AML-193 (cell line): ENCODE measurements at regions not wholly inside any gene's neighbourhood (a gene's known extent, or its start where the extent isn't known, plus 50 kb on each side); places are given as distances from the start of the nearest gene placed in this dataset.
"Not testable (repeated sequence)": the region's sequence is repeated elsewhere in the genome, so short reads cannot be mapped to it uniquely, and the experiment has no call there.

Experiments used
- DNase-seq, 2 experiments: peaks; one replicate each; lab custom pipeline; 2025; lab: John Stamatoyannopoulos, UW

DNA sequence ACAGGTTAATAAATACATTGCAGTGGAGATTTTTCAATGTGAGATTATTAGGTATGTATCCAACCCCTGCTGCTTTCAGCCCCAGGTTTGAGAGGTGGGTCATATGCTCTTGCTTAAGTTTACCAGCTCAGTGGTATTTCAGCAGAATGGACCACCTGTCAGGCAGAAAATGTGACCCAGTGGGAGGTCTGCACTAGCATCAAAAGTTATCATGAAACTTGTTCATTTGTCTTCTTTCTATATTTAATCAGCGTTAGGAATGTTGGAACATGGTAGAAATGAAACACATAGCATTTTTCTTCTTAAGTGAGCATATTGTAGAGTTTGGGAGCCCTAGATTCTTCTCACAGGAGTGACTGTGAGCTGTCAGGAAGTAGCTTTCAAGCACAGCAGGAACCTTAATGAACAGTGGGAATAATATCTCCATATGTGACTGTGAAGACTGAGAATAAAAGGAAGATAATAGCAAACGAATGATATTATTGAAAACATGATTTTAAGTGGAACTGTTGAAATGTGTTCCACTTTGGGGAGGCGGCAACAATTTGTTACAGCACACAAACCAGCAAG lies 596.9 kb upstream of the CDH6 start:
- DNase-seq = no peak

DNA sequence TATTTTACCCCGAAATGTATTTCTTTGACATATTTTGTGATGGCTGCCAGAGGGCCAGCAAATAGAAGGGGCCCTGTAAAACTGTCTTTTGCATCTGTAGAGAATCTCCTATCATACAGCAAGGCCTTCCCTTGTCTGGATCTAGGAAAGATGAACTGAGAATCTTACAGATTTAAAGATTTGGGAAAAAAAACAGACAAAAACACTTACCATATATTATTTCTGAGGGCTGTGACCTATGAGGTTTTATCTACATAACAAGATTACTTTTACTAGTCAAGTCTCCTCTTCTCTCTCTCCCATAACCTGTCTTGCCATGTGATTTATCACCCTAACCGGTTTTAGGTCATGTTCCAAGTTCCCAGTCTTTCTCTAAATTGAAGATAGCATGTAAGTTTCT lies 599.2 kb upstream of the CDH6 start:
- no peak for DNase-seq

DNA sequence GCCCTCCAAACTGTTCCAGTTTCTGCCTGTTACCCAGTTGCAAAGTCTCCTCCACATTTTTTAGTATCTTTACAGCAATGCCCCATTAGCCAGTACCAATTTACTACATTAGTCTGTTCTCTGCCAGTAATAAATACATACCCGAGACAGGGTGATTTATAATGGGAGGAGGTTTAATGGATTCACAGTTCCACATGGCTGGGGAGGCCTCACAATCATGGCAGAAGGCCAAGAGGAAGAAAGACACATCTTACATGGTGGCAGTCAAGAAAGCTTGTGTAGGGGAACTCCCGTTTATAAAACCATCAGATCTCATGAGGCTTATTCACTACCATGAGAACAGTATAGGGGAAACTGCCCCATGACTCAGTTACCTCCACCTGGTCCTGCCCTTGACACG lies 600.7 kb upstream of the CDH6 start:
- DNase-seq = no peak

DNA sequence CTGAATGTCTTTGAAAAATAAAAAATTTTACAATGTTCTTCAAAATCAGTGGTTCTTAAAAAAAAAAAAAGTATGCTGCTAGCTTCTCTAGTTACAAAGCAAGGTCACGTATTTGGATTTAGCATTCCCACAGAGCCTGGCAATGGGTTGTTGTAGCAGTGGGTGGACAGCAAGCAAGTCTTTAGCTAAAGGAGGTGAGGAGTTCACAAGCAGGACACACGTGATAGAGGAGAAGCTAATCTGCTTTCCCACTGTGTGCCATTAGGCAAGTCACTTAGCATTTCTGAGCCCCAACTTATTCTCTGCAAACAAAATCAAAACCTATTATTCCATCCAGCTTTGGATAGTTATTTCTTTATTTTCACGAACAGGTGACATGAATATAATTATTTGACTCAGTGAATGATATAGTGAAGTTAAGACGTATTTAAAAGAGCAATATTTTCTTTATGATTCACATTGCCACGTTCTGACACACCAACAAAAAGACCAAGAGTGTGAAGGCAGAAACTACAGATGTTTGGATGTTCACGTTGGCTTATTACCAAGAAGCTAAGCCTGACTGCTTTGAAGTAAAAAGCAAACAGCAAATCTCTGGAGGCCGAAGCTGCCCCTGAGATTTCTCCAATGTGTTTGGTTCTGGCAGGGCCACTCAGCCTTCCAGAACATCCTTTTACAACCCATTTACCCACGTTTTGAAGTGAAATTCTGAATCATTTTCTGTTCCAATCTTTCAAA lies 612.1 kb upstream of the CDH6 start:
- DNase-seq = no peak

DNA sequence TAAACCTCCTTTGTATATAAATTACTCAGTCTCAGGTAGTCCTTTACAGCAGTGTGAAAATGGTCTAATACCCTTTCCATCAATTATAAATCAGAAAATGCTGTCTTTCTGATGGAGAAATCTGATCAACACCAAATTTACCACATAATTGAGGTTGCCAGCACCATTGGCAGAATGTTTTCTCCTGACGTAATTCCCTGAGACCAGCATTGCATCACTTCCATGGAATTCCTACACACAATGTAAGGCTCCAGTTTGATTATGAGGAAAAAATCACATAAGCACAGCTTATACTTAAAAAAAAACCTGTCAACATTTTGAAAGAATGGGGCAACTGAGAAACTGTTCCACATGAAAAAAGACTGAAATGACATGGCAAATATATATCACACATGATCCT lies 618.7 kb upstream of the CDH6 start:
- DNase-seq = no peak

DNA sequence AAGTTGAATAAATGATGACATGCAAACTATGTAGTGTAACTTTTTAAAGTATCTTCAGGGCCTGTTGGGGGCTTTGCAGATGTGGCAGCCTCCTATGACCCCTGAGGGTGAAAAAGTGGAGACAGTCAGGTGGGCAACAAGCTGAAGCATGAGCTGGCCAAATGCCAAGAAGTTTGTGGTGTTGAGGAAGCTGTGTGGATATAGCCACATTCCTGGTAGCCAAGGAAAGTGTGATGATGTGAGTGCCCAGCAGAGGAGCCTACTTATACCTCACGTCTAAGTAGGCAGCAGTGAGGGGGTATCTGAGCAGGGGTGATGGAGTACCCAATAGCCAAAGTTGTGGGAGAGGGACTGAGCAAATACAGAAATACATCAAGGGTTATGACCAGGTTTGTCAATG lies 621.2 kb upstream of the CDH6 start:
- DNase-seq = no peak

DNA sequence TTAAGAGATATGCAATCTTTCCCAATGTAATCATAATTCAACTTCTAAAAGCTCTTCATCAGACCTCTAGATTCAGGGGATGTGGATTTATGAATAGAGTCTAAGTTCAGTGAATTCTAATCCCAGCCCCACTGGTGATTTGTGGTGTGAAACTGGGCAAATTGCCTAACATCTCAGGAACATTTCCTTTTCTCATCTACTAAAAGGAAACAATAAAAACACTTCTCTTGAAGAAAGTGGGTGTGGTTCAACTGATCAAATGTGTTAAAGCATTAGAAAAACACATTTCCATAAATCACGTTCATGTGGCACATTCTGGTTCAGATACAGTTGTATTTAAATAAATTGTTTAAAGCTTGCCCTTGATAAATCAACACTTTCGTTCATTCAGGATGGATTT lies 631.7 kb upstream of the CDH6 start:
- no peak for DNase-seq

DNA sequence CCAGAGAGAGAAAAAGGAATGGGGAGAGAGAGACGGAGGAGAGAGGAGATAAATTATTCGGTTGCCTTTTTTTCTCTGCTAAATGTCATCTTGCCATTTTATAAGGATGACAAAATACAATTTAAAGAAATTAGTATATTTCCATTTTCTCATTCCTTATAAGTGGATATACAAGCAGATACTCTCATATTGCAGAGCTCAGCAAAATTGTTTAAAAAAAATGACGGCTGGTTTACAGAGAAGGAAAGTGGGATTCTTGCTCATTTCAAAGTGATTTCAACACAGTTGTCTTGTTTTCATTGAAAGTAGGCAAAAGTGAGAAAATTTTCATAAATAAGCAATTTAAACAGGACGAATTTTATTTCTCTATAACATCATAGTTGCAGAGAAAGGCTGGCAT lies 641.9 kb upstream of the CDH6 start:
- no peak for DNase-seq

DNA sequence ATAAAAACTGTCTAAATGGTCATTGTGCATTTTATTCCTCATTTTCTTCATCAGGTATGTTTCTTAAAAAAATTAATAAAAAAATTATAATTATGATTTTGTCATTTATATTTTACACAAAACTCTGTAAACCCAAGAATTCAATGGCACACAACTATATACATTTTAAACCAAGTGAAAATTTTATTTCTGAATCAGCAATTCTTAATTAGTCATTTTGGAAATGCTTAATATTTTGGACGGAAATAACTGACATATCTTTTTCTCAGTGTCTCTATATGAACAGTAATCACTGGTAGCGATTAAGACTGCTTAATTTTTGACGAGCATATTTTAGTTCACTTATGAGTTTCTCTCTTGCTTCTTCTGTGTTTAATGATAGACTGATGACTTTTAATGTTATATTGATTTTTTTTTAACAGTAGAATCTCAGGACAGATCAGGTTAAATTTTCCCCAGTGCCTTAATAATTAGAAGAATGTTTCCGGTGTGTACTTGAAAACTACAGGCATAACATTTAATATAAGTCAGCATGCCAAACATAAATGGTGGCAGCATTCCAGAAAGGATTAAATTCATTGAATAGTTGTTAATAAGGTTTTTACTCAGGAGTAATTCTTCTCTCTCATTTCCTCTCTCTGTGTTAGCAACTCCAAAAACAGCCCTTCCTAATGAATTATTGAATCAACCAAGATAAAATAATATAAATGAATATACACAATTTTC lies 644.7 kb upstream of the CDH6 start:
- no peak for DNase-seq

DNA sequence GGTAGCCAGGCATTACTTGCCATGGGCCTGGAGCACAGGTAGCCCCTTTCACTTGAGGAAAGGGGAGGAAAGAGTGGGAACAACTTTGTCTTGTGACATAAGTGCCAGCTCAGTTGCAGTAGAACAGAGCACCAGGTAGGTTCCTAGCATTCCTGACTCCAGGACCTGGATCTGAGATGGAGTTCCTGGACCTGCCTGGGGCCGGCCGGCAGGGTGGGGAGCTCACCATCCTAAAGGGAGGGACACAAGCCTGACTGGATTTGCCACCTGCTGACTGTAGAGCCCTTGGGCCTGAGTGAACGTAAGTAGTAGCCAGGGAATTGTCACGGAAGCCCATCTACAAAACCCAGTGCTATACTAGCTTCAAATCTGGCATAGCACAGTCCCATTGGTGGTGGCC lies 653.3 kb upstream of the CDH6 start:
- DNase-seq = no peak

DNA sequence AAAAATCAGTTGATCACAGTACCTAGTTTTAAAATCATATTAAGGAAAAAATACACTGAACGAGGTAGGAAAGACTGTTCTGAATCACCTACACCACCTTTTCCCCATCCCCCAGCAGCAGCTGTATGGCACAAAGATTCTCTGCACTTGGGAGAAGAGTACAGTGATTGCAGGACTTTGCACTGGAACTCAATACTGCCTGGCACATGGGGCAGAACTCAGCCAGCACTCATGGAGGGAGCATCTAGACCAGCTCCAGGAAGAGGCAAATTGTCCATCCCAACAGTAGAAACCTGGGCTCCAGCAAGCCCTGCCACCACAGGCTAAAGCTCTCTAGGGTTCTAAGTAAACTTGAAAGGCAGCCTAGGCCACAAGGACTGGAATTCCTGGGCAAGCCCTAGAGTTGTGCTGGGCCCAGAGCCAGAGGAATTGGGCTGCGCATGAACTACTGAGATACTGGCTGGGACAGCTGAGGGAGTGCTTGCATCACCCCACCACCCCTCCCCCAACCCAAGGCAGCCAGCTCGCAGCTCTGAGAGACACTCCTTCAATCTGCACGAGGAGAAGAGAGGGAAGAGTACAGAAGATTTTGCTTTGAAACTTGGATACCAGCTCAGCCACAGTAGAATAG lies 654.4 kb upstream of the CDH6 start:
- DNase-seq = no peak

DNA sequence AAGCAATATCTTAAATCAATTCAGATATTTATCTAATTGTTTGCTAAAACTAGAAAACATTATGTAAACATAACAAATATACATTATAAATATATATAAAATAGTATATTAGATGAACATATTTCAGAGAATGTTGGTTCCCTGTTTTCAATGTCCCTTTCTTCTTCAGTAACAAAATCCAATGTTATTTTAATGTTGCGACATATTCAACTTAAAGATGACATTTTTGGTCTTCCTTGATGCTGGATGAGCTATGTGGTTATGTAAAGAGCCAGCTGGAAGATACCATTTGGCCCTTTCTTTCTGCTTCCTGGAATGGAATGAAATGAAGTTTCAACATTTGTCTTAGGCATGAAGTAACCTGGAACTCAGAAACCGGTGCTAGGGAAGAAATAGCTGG lies 668.1 kb upstream of the CDH6 start:
- no peak for DNase-seq

DNA sequence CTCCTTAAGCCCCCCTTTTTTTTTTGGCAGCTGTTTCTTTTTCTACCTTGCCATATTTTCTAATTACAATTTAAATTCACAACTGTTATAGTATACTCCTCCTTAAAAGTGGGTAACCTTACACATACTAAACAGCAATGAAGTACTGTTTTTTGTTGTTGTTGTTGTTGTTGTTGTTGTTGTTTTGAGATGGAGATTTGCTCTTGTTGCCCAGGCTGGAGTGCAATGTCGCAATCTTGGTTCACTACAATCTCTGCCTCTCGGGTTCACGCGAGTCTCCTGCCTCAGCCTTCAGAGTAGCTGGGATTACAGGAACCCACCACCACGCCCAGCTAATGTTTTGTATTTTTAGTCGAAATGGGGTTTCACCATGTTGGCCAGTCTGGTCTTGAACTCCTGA lies 669.1 kb upstream of the CDH6 start:
- no peak for DNase-seq

DNA sequence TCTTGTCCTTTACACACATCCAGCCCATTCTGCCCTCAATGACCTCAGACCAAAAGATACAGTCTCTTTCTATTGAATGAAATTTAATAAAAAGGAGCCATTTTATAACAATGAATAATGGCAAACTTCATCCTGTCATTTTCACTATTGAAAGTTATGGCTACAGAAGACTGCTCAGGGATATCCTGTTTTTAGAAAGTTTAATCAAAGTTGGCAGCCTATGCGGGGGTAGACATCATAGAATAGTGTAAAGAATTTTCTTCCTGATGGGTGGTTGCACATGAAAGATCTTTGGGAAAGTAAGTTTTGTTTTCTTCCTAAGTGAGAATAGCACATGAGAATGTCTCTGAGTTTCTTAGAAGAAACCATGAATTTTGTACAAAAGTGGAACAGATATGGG lies 670.4 kb upstream of the CDH6 start:
- DNase-seq = no peak

DNA sequence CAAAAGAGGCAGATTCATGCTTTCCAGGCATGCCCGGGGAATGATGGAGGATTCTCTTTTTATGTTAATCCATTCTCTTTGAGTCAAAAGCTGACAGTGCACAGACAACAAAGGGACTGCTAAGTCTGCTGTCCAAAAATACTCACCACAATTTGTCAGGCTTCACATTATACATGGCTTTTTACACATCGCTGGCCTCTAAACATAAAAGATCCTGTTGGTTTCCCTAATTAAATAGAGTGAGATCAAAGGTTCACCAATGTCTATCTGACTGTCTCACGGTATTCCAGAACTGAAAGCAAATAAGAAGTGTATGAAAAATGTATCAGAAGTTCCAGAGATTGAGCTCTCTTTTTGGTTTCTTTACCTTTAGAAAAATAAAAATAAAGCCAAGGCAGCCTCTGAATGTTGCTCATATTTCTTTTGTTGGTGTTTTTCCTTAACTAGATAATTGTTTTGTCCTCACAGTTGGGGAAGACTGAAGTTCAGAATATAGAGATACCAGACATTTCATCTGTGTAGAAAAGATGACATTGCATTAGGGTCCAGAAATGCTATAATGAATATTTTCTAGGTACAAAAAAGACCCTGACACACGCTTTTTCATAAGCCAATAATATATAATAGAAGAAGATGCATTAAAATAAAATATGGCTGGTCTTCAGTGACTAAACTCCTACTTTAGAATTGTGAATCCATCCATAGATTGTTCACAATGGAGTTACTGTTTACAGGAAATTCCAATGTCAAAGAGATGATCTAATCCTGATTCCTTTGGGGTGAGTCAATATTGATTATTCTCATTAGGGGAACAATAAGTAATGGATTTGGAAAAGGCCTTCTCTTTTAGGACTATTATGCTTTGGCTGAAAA lies 688.2 kb upstream of the CDH6 start:
- no peak for DNase-seq

DNA sequence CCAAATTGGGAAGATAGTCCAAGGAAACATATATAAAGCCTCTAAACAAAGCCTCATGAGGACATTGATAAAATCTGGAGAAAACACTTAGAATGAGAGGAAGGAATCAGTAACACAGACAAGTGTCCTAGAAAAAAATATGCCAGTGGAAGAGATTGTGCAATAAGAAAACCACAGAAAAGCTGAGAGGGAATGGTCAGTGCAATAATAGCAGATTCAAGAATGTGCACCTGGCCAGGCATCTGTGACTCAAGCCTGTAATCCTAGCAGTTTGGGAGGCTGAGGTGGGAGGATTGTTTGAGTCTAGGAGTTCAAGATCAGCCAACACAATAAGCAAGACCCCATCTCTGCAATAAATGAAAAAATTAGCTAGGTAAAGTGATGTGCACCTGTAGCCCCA lies 691.2 kb upstream of the CDH6 start:
- no peak for DNase-seq

DNA sequence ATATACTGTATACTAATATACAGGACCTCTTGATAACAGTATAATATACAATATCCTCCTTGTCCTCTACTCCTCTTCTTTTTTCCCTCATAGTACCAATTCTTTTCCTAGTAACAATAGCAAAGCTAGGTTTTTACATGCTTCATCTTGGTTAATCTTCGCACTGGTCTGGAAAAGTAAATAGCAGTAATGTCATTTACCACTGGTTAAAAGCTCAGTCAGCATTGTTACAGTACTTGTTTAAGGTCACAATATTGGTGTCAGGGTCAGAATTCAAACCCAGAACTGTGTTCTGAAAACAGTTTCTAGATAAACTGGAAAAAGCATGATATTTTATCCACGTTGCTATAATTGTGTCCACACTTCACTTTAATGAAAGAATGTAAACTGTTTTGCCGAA lies 692.4 kb upstream of the CDH6 start:
- DNase-seq = no peak

DNA sequence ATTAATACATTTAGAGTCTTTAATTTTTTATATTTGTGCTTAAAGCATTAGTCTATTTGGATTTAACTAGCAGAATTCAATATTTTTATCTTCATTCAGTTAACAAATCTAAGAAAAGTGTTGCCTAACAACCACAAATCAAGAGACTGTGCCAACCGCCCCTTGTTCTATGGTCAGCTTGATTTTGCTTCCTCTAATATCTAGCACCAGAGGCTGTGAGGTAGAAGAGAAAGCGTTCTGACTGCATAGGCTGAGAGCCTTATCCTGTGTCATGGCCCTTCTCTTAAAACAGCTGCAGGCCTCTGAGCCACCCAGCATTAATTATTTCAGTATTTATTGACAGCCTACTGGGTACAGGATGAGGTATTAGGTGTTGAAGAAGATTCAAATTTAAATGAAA lies 693.0 kb upstream of the CDH6 start:
- DNase-seq = no peak

DNA sequence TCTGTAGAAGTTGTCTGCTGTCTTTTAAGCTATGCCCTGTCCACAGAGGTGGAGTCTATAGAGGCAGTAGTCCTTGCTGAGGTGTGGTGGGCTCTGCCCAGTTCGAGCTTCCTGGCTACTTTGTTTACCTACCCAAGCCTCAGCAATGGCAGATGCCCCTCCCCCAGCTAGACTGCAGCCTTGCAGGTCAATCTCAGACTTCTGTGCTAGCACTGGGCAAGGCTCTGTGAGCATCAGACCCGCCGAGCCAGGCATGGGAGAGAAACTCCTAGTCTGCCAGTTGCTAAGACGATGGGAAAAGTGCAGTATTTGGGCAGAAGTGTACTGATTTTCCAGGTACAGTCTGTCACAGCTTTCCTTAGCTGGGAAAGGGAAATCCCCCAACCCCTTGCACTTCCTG lies 694.1 kb upstream of the CDH6 start:
- DNase-seq = no peak

DNA sequence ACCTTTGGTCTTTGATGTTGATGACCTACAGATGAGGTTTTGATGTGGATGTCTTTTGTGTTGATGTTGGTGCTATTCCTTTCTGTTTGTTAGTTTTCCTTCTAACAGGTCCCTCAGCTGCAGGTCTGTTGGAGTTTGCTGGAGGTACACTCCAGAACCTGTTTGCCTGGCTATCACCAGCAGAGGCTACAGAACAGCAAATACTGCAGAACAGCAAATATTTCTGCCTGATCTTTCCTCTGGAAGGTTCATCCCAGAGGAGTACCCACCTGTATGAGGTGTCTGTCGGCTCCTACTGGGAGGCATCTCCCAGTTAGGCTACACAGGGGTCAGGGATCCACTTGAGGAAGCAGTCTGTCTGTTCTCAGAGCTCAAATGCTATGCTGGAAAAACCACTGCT lies 694.5 kb upstream of the CDH6 start:
- no peak for DNase-seq

DNA sequence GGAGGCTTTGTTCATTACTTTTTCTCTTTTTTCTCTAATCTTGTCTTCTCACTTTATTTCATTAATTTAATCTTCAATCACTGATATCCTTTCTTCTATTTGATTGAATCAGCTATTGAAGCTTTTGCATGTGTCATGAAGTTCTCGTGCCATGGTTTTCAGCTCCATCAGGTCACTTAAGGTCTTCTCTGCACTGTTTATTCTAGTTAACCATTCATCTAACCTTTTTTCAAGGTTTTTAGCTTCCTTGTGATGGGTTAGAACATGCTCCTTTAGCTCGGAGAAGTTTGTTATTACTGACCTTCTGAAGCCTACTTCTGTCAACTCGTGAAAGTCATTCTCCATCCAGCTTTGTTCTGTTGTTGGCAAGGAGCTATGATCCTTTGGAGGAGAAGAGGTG lies 695.0 kb upstream of the CDH6 start:
- not testable (repeated sequence) for DNase-seq

DNA sequence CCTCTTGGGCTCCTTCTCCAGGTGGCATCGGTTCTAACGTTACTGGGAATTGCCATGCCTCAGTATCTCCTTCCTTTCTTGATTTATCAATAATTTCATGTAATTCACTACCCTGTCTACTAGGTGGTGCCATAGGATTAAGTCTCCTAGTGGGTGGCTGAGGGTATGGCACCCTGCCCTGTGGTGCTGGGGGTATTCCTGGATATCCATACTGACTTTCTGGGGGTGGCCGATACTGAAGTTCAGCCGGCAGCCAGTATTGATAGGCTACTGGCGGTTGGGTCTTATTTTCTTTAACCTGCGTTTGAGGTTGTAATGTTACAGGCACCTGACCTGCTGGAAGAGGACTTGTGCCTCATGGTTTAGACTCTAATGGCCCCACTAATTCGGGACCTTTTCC lies 699.4 kb upstream of the CDH6 start:
- DNase-seq = not testable (repeated sequence)
